Osteoblast (primary cell): ENCODE measurements at regions not wholly inside any gene's neighbourhood (a gene's known extent, or its start where the extent isn't known, plus 50 kb on each side); places are given as distances from the start of the nearest gene placed in this dataset.

ENCODE experiments used
- DNase-seq: peaks from one replicate; pipeline ENCODE4 v3.0.0; 2011; ENCODE audit warnings: low spot score, mixed read lengths; ENCODE audit not compliant: insufficient read length; ENCODE audit errors: missing footprints
- H2AFZ ChIP-seq: 2 replicates; pipeline ENCODE4 v1.6.0; 2011; ENCODE audit warnings: mild to moderate bottlenecking, low read length
- H3K27ac ChIP-seq: 2 replicates; pipeline ENCODE4 v1.5.1; 2011; ENCODE audit warnings: mild to moderate bottlenecking, low read depth, low read length, moderate library complexity
- H3K27me3 ChIP-seq: 2 replicates; pipeline ENCODE4 v1.6.0; 2012; ENCODE audit warnings: mild to moderate bottlenecking, control low read depth, inconsistent platforms, low read length, moderate library complexity; ENCODE audit not compliant: insufficient read depth
- H3K36me3 ChIP-seq: 2 replicates; pipeline ENCODE4 v1.5.1; 2011; ENCODE audit warnings: mild to moderate bottlenecking, low read length, control low read depth, moderate library complexity; ENCODE audit not compliant: insufficient read depth
- H3K4me1 ChIP-seq: 2 replicates; pipeline ENCODE4 v1.5.1; 2011; ENCODE audit warnings: mild to moderate bottlenecking, low read length, control low read depth, moderate library complexity; ENCODE audit not compliant: insufficient read depth
- H3K4me2 ChIP-seq: 2 replicates; pipeline ENCODE4 v1.6.0; 2011; ENCODE audit warnings: mild to moderate bottlenecking, low read length; ENCODE audit not compliant: insufficient read depth
- H3K4me3 ChIP-seq: fragments of 200-600 bp; sonication (generic); 3 replicates; pipeline ENCODE4 v1.5.1; 2012; ENCODE audit warnings: mild to moderate bottlenecking, low read length, inconsistent platforms; ENCODE audit not compliant: insufficient read depth
- H3K79me2 ChIP-seq: 2 replicates; pipeline ENCODE4 v1.6.0; 2012; ENCODE audit warnings: mild to moderate bottlenecking, low read length, control low read depth, inconsistent platforms; ENCODE audit not compliant: insufficient read depth
- H3K9me3 ChIP-seq: 2 replicates; pipeline ENCODE4 v1.5.1; 2011; ENCODE audit warnings: low read depth, low read length, control low read depth
- H4K20me1 ChIP-seq: 2 replicates; pipeline ENCODE4 v1.6.0; 2012; ENCODE audit warnings: mild to moderate bottlenecking, low read length, control low read depth; ENCODE audit not compliant: insufficient read depth
- CTCF ChIP-seq: IDR thresholded peaks from 2 replicates; pipeline ENCODE4 v1.5.1; 2011; ENCODE audit warnings: mild to moderate bottlenecking, low read depth, low read length, moderate library complexity; ENCODE audit errors: extremely low read depth

GRCh38 chr15:77744398-77744797 is 111.7 kb upstream of the LINGO1 start:
- H3K79me2 ChIP-seq: no peaks in the 10 kb centered on the region
- no peaks in the 10 kb centered on the region for H3K36me3 ChIP-seq
- no peak for TF ChIP-seq CTCF
- H3K27me3 ChIP-seq: peaks cover 6% of the 10 kb centered on the region
- no peak overlapping the region for H3K27ac ChIP-seq
- no peak overlapping the region for H3K4me3 ChIP-seq
- H4K20me1 ChIP-seq: no peaks in the 10 kb centered on the region
- no peaks in the 10 kb centered on the region for H3K9me3 ChIP-seq
- DNase-seq: peak; percentile 35
- no peaks in the 10 kb centered on the region for H3K4me1 ChIP-seq
- no peak overlapping the region for H2AFZ ChIP-seq
- no peak overlapping the region for H3K4me2 ChIP-seq

GRCh38 chr15:77742570-77742969 is 109.9 kb upstream of the LINGO1 start:
- TF ChIP-seq CTCF: no peak
- DNase-seq: peak; percentile 38
- no peak overlapping the region for H3K27ac ChIP-seq
- H3K27me3 ChIP-seq: peaks cover 6% of the 10 kb centered on the region
- no peaks in the 10 kb centered on the region for H3K9me3 ChIP-seq
- no peaks in the 10 kb centered on the region for H3K79me2 ChIP-seq
- H2AFZ ChIP-seq: no peak overlapping the region
- H3K4me3 ChIP-seq: no peak overlapping the region
- no peak overlapping the region for H3K4me2 ChIP-seq
- H4K20me1 ChIP-seq: no peaks in the 10 kb centered on the region
- H3K36me3 ChIP-seq: no peaks in the 10 kb centered on the region
- no peaks in the 10 kb centered on the region for H3K4me1 ChIP-seq

- TF ChIP-seq CTCF: no peak
- H3K36me3 ChIP-seq: no peaks in the 10 kb centered on the region
- H3K79me2 ChIP-seq: no peaks in the 10 kb centered on the region
- DNase-seq: peak; percentile 62
- H3K4me3 ChIP-seq: no peak overlapping the region
- H3K4me1 ChIP-seq: no peaks in the 10 kb centered on the region
- no peaks in the 10 kb centered on the region for H3K9me3 ChIP-seq
- no peak overlapping the region for H3K4me2 ChIP-seq
- no peak overlapping the region for H3K27ac ChIP-seq
- no peak overlapping the region for H2AFZ ChIP-seq
- H4K20me1 ChIP-seq: no peaks in the 10 kb centered on the region
- peaks cover 6% of the 10 kb centered on the region for H3K27me3 ChIP-seq
Observed at GRCh38 chr15:77742127-77742526, 109.4 kb upstream of the LINGO1 start.

- no peak overlapping the region for H3K4me3 ChIP-seq
- H3K79me2 ChIP-seq: no peaks in the 10 kb centered on the region
- no peak overlapping the region for H3K4me2 ChIP-seq
- H3K27me3 ChIP-seq: peaks cover 6% of the 10 kb centered on the region
- TF ChIP-seq CTCF: no peak
- H3K4me1 ChIP-seq: no peaks in the 10 kb centered on the region
- no peaks in the 10 kb centered on the region for H3K36me3 ChIP-seq
- H3K27ac ChIP-seq: no peak overlapping the region
- H3K9me3 ChIP-seq: no peaks in the 10 kb centered on the region
- no peaks in the 10 kb centered on the region for H4K20me1 ChIP-seq
- peak; percentile 14 for DNase-seq
- H2AFZ ChIP-seq: no peak overlapping the region
Observed at GRCh38 chr15:77741106-77741505, 108.4 kb upstream of the LINGO1 start.
